Endodermal cell (in vitro differentiated cells): ENCODE measurements at regions not wholly inside any gene's neighbourhood (a gene's known extent, or its start where the extent isn't known, plus 50 kb on each side); places are given as distances from the start of the nearest gene placed in this dataset.
A peak's percentile ranks its signal among the peaks of the same experiment; 100 is the strongest.

Source experiments
- DNase-seq: peaks from one replicate; pipeline ENCODE4 v3.0.0-alpha.2; 2017
- H3K27ac ChIP-seq: 2 replicates; pipeline ENCODE4 v1.5.1; 2013; ENCODE audit warnings: mild to moderate bottlenecking, low read depth, low read length, moderate library complexity
- H3K27me3 ChIP-seq: 2 replicates; pipeline ENCODE4 v1.6.1; 2013; ENCODE audit warnings: mild to moderate bottlenecking, low read length, moderate library complexity; ENCODE audit not compliant: insufficient read depth, control insufficient read depth, poor library complexity, severe bottlenecking
- H3K36me3 ChIP-seq: 2 replicates; pipeline ENCODE4 v1.7.0; 2013; ENCODE audit warnings: mild to moderate bottlenecking, low read length, moderate library complexity; ENCODE audit not compliant: control insufficient read depth, insufficient read depth
- H3K4me1 ChIP-seq: one replicate; pipeline ENCODE4 v1.7.0; 2013; ENCODE audit warnings: low read length; ENCODE audit not compliant: control insufficient read depth, insufficient read depth
- H3K4me3 ChIP-seq: 2 replicates; pipeline ENCODE4 v1.5.1; 2013; ENCODE audit warnings: mild to moderate bottlenecking, low read length, moderate library complexity
- H3K9ac ChIP-seq: 2 replicates; pipeline ENCODE4 v1.6.1; 2013; ENCODE audit warnings: mild to moderate bottlenecking, low read length, moderate library complexity; ENCODE audit not compliant: poor library complexity, severe bottlenecking; ENCODE audit errors: extremely low read depth
- H3K9me3 ChIP-seq: 2 replicates; pipeline ENCODE4 v1.6.1; 2013; ENCODE audit warnings: mild to moderate bottlenecking, low read length, moderate library complexity; ENCODE audit not compliant: control insufficient read depth
- H3K27ac Mint-ChIP-seq: 2 replicates; pipeline ENCODE4 v1.8.0; 2020; ENCODE audit warnings: mixed read lengths
- H3K27me3 Mint-ChIP-seq: 2 replicates; pipeline ENCODE4 v1.8.0; 2021; ENCODE audit warnings: mild to moderate bottlenecking, mixed read lengths; ENCODE audit not compliant: insufficient read depth
- H3K36me3 Mint-ChIP-seq: 2 replicates; pipeline ENCODE4 v1.8.0; 2020; ENCODE audit warnings: low read depth, mixed read lengths
- H3K4me1 Mint-ChIP-seq: 2 replicates; pipeline ENCODE4 v1.8.0; 2020; ENCODE audit warnings: mixed read lengths
- H3K4me3 Mint-ChIP-seq: 2 replicates; pipeline ENCODE4 v1.8.0; 2020; ENCODE audit warnings: mild to moderate bottlenecking, moderate library complexity, mixed read lengths
- H3K9me3 Mint-ChIP-seq: 2 replicates; pipeline ENCODE4 v1.8.0; 2020; ENCODE audit warnings: mild to moderate bottlenecking, mixed read lengths
- CTCF ChIP-seq: fragments of 200-600 bp; sonication (generic); conservative IDR thresholded peaks from 2 replicates; pipeline ENCODE4 v1.5.0; 2021; ENCODE audit warnings: antibody characterized with exemption, mild to moderate bottlenecking
- WGBS, 2 experiments: methylation state at CpG; one replicate each; pipeline versions ENCODE4 v1.1.5 to v1.1.7; 2013; ENCODE audit warnings: missing lambda C conversion rate in 2 of 2, mixed read lengths in 1 of 2; ENCODE audit not compliant: insufficient coverage in 1 of 2, insufficient read length in 1 of 2; 5-methylcytosine and 5-hydroxymethylcytosine counted together

GRCh38 chr3:134302674-134303073, 52.0 kb upstream of the RYK start:
- no peak overlapping the region for H3K4me3 ChIP-seq
- no peak for TF ChIP-seq CTCF
- H3K36me3 ChIP-seq: no peaks in the 10 kb centered on the region
- Mint-ChIP-seq H3K4me3 (no peak overlapping the region), H3K9me3 (no peaks in the 10 kb centered on the region), H3K36me3 (no peaks in the 10 kb centered on the region), H3K4me1 (peaks cover 11% of the 10 kb centered on the region), H3K27ac (no peak overlapping the region), H3K27me3 (no peaks in the 10 kb centered on the region)
- 80 to 91% methylated on average over 1 to 2 of the region's 2 CpGs for WGBS, 2 experiments
- no peak overlapping the region for H3K27ac ChIP-seq
- no peak overlapping the region for H3K9ac ChIP-seq
- no peaks in the 10 kb centered on the region for H3K9me3 ChIP-seq
- no peak for DNase-seq
- no peaks in the 10 kb centered on the region for H3K27me3 ChIP-seq
- no peaks in the 10 kb centered on the region for H3K4me1 ChIP-seq

- peak; percentile 59 for TF ChIP-seq CTCF
- no peaks in the 10 kb centered on the region for H3K4me1 ChIP-seq
- no peak overlapping the region for H3K27ac ChIP-seq
- 68 to 73% methylated on average over 2 to 3 of the region's 3 CpGs for WGBS, 2 experiments
- DNase-seq: peak; percentile 75
- no peaks in the 10 kb centered on the region for H3K27me3 ChIP-seq
- H3K27ac Mint-ChIP-seq: no peak overlapping the region
- no peaks in the 10 kb centered on the region for H3K36me3 ChIP-seq
- peaks cover 11% of the 10 kb centered on the region for H3K4me1 Mint-ChIP-seq
- no peak overlapping the region for H3K9ac ChIP-seq
- no peak overlapping the region for H3K4me3 Mint-ChIP-seq
- no peaks in the 10 kb centered on the region for H3K36me3 Mint-ChIP-seq
- peaks cover 7% of the 10 kb centered on the region for H3K9me3 Mint-ChIP-seq
- no peaks in the 10 kb centered on the region for H3K27me3 Mint-ChIP-seq
- H3K4me3 ChIP-seq: no peak overlapping the region
- peaks cover 10% of the 10 kb centered on the region for H3K9me3 ChIP-seq
These were observed 49.9 kb upstream of the RYK start for GRCh38 chr3:134300520-134300919.
